OCI-LY3 (cell line): ENCODE measurements at regions not wholly inside any gene's neighbourhood (a gene's known extent, or its start where the extent isn't known, plus 50 kb on each side); places are given as distances from the start of the nearest gene placed in this dataset.

Source experiments
- EZH2phosphoT487 ChIP-seq: fragments of 200-600 bp; shearing (Covaris generic); IDR thresholded peaks from 2 replicates; pipeline ENCODE4 v1.6.1; 2018; ENCODE audit warnings: antibody characterized with exemption, mixed run types, low read depth
- TF ChIP-seq, protein P1 (sequence below): fragments of 200-600, 300-600 bp; sonication (generic); IDR thresholded peaks from 2 replicates; pipeline ENCODE4 v1.5.1; 2014; ENCODE audit warnings: antibody characterized with exemption, low read length, low read depth

DNA sequence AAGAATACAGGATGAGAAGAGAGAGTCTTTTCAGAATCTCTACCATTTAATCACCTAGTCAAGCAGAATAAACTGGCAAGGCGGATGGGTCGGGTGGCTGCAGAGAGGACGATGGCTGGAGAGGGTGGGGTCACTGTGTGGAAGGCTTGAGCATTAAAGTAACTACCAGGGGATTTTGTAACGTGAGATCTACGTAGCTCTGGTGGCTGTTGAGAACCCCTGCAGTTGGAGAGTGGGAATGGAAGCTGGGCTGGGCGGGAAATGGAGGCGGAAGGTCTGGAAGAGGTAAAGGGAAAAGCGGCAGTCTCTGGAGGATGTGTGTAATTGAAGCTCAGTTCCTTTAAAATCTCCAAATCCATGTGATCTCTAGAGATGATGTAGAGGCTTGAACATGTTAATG, 135.0 kb downstream of the GATA3 start:
- TF ChIP-seq, protein P1, sequence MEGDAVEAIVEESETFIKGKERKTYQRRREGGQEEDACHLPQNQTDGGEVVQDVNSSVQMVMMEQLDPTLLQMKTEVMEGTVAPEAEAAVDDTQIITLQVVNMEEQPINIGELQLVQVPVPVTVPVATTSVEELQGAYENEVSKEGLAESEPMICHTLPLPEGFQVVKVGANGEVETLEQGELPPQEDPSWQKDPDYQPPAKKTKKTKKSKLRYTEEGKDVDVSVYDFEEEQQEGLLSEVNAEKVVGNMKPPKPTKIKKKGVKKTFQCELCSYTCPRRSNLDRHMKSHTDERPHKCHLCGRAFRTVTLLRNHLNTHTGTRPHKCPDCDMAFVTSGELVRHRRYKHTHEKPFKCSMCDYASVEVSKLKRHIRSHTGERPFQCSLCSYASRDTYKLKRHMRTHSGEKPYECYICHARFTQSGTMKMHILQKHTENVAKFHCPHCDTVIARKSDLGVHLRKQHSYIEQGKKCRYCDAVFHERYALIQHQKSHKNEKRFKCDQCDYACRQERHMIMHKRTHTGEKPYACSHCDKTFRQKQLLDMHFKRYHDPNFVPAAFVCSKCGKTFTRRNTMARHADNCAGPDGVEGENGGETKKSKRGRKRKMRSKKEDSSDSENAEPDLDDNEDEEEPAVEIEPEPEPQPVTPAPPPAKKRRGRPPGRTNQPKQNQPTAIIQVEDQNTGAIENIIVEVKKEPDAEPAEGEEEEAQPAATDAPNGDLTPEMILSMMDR: no peak
- TF ChIP-seq EZH2phosphoT487: no peak
